ENCODE measurements at regions not wholly inside any gene's neighbourhood (a gene's known extent, or its start where the extent isn't known, plus 50 kb on each side); places are given as distances from the start of the nearest gene placed in this dataset.

DNA sequence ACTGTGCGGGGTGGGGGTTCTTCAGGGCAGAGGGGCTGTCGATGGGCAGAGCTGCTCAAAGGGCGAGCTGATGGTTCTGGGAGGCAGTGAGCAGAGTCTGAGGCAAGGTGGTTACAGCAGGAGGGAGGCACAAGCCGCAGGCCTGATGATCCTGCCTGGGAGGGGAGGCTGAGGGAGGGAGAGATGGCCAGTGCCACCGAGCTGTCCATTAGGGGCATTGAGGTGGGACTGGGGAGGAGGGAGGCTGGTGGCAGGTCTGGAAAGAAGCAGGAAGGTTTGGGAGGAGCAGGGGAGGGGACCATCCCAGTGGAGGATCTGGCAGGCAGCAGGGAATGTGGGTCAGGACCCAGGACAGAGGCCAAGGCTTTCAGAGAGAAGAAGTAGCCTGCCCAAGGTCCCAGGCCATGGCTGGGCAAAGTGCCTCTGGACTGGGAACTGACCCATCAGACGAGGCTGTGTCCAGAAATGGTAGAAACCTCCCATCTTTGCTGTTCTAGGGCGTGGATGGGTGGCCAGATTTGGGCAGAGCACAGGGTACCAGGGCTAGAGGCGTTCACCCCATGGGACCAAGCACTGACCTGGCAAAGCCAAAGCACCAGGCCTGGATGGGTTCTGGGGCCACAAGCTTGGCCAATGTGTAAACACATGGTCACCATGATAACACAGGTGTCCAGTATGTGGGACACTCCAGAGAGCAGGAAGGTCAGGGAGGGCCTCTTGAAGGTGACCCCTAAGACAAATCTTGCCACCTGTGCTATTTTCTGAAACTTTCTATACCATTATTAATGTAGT is 55.5 kb downstream of the INHBB start:
- Histone ChIP-seq H3K9me2 (replicated peaks; ENCODE audit: insufficient read depth, low read length) (no peaks in the 10 kb centered on the region), H3K9ac (ENCODE audit: low read length) (no peak overlapping the region), H2AFZ (ENCODE audit: low read length) (no peak overlapping the region), H3K4me3 (ENCODE audit: low read length) (no peak overlapping the region), H3K79me2 (ENCODE audit: low read length) (no peaks in the 10 kb centered on the region), H3F3A (ENCODE audit: insufficient read depth, low read length) (no peaks in the 10 kb centered on the region), H3K36me3 (replicated peaks; ENCODE audit: insufficient read depth, low read length) (no peaks in the 10 kb centered on the region), H4K20me1 (ENCODE audit: insufficient read depth, low read length) (no peaks in the 10 kb centered on the region), H3K4me2 (ENCODE audit: low read depth, low read length) (no peak overlapping the region), H3K9me3 (replicated peaks; ENCODE audit: insufficient read depth, low read length) (no peaks in the 10 kb centered on the region), H3K27ac (ENCODE audit: low read length) (no peak overlapping the region), H3K27me3 (replicated peaks; ENCODE audit: insufficient read depth, low read length) (peaks cover 14% of the 10 kb centered on the region; the same call in 1 of the 2 replicates), H3K4me1 (ENCODE audit: low read length) (no peaks in the 10 kb centered on the region)
- no peak for DNase-seq
- TF ChIP-seq EZH2 (optimal IDR thresholded peaks at IDR 0.05; ENCODE audit: low read depth, low read length) (no peak), EZH2phosphoT487 (IDR thresholded peaks at IDR 0.05; ENCODE audit: low read length) (no peak)
- TF ChIP-seq, protein P1, sequence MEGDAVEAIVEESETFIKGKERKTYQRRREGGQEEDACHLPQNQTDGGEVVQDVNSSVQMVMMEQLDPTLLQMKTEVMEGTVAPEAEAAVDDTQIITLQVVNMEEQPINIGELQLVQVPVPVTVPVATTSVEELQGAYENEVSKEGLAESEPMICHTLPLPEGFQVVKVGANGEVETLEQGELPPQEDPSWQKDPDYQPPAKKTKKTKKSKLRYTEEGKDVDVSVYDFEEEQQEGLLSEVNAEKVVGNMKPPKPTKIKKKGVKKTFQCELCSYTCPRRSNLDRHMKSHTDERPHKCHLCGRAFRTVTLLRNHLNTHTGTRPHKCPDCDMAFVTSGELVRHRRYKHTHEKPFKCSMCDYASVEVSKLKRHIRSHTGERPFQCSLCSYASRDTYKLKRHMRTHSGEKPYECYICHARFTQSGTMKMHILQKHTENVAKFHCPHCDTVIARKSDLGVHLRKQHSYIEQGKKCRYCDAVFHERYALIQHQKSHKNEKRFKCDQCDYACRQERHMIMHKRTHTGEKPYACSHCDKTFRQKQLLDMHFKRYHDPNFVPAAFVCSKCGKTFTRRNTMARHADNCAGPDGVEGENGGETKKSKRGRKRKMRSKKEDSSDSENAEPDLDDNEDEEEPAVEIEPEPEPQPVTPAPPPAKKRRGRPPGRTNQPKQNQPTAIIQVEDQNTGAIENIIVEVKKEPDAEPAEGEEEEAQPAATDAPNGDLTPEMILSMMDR (IDR thresholded peaks at IDR 0.05; ENCODE audit: low read length) = no peak

DNA sequence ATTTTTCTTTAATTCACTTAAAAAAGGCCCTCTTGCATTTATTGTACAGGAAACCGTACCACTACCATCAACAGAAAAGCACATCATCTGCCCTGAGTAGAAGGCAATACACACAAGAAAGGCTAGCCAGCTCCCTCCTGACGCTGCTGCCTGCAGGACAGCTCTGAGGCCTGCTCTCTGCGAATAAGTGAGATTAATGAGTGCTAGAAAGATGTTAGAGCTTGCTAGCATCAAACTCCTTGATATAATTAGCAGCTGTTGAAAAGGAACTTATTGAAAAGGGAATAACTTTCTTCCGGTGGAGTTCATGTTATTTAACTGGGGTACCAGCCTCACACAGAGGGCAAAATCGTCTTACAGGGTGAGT is 56.1 kb downstream of the INHBB start:
- Histone ChIP-seq H3K9me2 (replicated peaks; ENCODE audit: insufficient read depth, low read length) (no peaks in the 10 kb centered on the region), H3K4me2 (ENCODE audit: low read depth, low read length) (no peak overlapping the region)
- no peak for TF ChIP-seq EZH2phosphoT487 (IDR thresholded peaks at IDR 0.05; ENCODE audit: low read length)

DNA sequence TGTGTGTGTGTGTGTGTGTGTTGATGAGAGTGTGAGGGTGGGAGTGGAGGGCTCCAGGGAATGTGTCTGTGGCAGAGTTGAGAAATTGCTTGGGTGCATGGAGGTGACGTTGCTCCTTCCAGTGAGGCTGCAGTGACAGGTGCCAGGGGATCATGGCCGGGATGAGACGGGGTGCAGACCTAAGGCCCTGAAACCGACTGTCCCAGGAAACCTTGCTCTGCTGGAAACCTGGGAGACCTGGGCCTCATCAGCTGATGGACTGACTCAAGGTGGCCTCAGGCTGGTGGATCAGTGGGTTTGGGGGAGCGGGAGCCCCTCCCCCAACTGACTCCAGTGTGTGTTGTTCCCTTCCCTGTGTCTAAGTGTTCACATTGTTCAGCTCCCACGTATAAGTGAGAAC is 56.6 kb downstream of the INHBB start:
- Histone ChIP-seq H3K9ac (ENCODE audit: low read length) (no peak overlapping the region), H3K36me3 (replicated peaks; ENCODE audit: insufficient read depth, low read length) (no peaks in the 10 kb centered on the region), H3K4me2 (ENCODE audit: low read depth, low read length) (no peak overlapping the region), H3K27ac (ENCODE audit: low read length) (no peak overlapping the region), H4K20me1 (ENCODE audit: insufficient read depth, low read length) (no peaks in the 10 kb centered on the region), H3K4me1 (ENCODE audit: low read length) (no peaks in the 10 kb centered on the region), H3K4me3 (ENCODE audit: low read length) (no peak overlapping the region), H2AFZ (ENCODE audit: low read length) (no peak overlapping the region), H3K79me2 (ENCODE audit: low read length) (no peaks in the 10 kb centered on the region), H3F3A (ENCODE audit: insufficient read depth, low read length) (no peaks in the 10 kb centered on the region), H3K9me2 (replicated peaks; ENCODE audit: insufficient read depth, low read length) (no peaks in the 10 kb centered on the region), H3K9me3 (replicated peaks; ENCODE audit: insufficient read depth, low read length) (no peaks in the 10 kb centered on the region), H3K27me3 (replicated peaks; ENCODE audit: insufficient read depth, low read length) (0 out of 2 replicates have a peak, but pooled peaks cover 6% of the 10 kb centered on the region)
- DNase-seq = no peak
- TF ChIP-seq EZH2 (optimal IDR thresholded peaks at IDR 0.05; ENCODE audit: low read depth, low read length) (no peak), EZH2phosphoT487 (IDR thresholded peaks at IDR 0.05; ENCODE audit: low read length) (no peak)
- TF ChIP-seq, protein P1 (IDR thresholded peaks at IDR 0.05; ENCODE audit: low read length) = no peak

More for the DNA sequence above, 56.1 kb downstream of the INHBB start:
- H3K4me3 ChIP-seq (ENCODE audit: low read length) = no peak overlapping the region
- peaks cover 8% of the 10 kb centered on the region; the same call in 1 of the 2 replicates for H3K27me3 ChIP-seq (replicated peaks; ENCODE audit: insufficient read depth, low read length)
- DNase-seq = no peak
- H3K9ac ChIP-seq (ENCODE audit: low read length) = no peak overlapping the region
- no peaks in the 10 kb centered on the region for H3K9me3 ChIP-seq (replicated peaks; ENCODE audit: insufficient read depth, low read length)
- H3K27ac ChIP-seq (ENCODE audit: low read length) = no peak overlapping the region
- H2AFZ ChIP-seq (ENCODE audit: low read length) = no peak overlapping the region
- no peaks in the 10 kb centered on the region for H3K4me1 ChIP-seq (ENCODE audit: low read length)
- no peaks in the 10 kb centered on the region for H3F3A ChIP-seq (ENCODE audit: insufficient read depth, low read length)
- H3K79me2 ChIP-seq (ENCODE audit: low read length) = no peaks in the 10 kb centered on the region
- no peaks in the 10 kb centered on the region for H3K36me3 ChIP-seq (replicated peaks; ENCODE audit: insufficient read depth, low read length)
- H4K20me1 ChIP-seq (ENCODE audit: insufficient read depth, low read length) = no peaks in the 10 kb centered on the region

DNA sequence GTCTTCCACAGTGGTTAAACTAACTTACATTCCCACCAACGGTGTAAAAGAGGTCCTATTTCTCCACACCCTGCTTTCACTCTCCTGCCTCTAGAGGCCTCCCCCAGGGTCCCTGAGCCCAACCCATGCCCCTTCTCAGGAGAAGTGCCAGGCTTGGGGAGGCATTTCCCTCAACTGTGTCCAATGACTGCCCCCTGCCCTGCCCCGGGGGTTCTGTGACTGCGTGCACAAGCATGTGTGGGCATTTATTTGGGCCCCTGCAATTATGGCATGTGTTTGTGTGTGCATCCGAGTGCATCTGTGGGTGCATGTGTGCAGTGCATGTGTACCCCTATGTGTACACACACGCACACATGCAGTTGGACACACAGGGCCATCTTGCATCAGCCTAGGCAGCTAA is 57.3 kb downstream of the INHBB start:
- Histone ChIP-seq H3K4me3 (ENCODE audit: low read length) (no peak overlapping the region), H3K9me2 (replicated peaks; ENCODE audit: insufficient read depth, low read length) (no peaks in the 10 kb centered on the region), H3K4me1 (ENCODE audit: low read length) (no peaks in the 10 kb centered on the region), H3K27ac (ENCODE audit: low read length) (no peak overlapping the region), H2AFZ (ENCODE audit: low read length) (no peak overlapping the region), H3K36me3 (replicated peaks; ENCODE audit: insufficient read depth, low read length) (no peaks in the 10 kb centered on the region), H3F3A (ENCODE audit: insufficient read depth, low read length) (no peaks in the 10 kb centered on the region), H3K27me3 (replicated peaks; ENCODE audit: insufficient read depth, low read length) (no peaks in the 10 kb centered on the region), H3K9ac (ENCODE audit: low read length) (no peak overlapping the region), H3K9me3 (replicated peaks; ENCODE audit: insufficient read depth, low read length) (no peaks in the 10 kb centered on the region), H3K4me2 (ENCODE audit: low read depth, low read length) (no peak overlapping the region), H4K20me1 (ENCODE audit: insufficient read depth, low read length) (no peaks in the 10 kb centered on the region), H3K79me2 (ENCODE audit: low read length) (no peaks in the 10 kb centered on the region)
- no peak for DNase-seq
- TF ChIP-seq EZH2phosphoT487 (IDR thresholded peaks at IDR 0.05; ENCODE audit: low read length) (no peak), EZH2 (optimal IDR thresholded peaks at IDR 0.05; ENCODE audit: low read depth, low read length) (no peak)
- TF ChIP-seq, protein P1 (IDR thresholded peaks at IDR 0.05; ENCODE audit: low read length) = no peak

Data from MM.1S (cell line).